ENCODE measurements at regions not wholly inside any gene's neighbourhood (a gene's known extent, or its start where the extent isn't known, plus 50 kb on each side); places are given as distances from the start of the nearest gene placed in this dataset.

DNA sequence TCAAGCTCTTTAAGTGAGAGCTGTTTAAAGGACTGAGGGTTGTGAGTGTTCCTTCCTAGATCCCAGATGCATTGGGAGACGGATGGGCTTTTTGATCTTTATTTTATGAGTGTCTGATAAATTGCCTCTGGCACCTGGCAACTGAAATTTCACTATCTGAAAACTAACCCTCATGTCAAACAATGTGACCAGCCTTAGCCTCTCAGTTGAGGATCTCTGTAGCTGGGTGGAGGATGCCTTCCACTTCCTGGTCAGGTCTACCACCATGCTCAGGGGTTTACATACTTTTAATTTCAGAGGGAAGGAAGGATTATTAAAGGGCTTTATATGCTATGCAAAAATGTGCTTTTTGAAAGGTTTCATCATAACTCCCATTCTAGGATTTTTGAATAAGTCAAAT, 70.5 kb upstream of the NT5C1B start:
- no peak for TF ChIP-seq POLR2A (IDR thresholded peaks at IDR 0.05)
- TF ChIP-seq, protein P1, sequence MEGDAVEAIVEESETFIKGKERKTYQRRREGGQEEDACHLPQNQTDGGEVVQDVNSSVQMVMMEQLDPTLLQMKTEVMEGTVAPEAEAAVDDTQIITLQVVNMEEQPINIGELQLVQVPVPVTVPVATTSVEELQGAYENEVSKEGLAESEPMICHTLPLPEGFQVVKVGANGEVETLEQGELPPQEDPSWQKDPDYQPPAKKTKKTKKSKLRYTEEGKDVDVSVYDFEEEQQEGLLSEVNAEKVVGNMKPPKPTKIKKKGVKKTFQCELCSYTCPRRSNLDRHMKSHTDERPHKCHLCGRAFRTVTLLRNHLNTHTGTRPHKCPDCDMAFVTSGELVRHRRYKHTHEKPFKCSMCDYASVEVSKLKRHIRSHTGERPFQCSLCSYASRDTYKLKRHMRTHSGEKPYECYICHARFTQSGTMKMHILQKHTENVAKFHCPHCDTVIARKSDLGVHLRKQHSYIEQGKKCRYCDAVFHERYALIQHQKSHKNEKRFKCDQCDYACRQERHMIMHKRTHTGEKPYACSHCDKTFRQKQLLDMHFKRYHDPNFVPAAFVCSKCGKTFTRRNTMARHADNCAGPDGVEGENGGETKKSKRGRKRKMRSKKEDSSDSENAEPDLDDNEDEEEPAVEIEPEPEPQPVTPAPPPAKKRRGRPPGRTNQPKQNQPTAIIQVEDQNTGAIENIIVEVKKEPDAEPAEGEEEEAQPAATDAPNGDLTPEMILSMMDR (IDR thresholded peaks at IDR 0.05) = no peak

Data from esophagus squamous epithelium (tissue), 4 donors.